Ascending aorta (tissue), 2 donors: ENCODE measurements at regions not wholly inside any gene's neighbourhood (a gene's known extent, or its start where the extent isn't known, plus 50 kb on each side); places are given as distances from the start of the nearest gene placed in this dataset.

Experiments
- DNase-seq, 2 donors: peaks; one replicate each; pipeline ENCODE4 v3.0.0-alpha.2; 2019; ENCODE audit warnings: low spot score in 2 of 2
- H3K27ac ChIP-seq, 2 donors: fragments of 200-600 bp; sonication (generic); one replicate each; pipeline ENCODE4 v1.5.1; 2016 to 2017; ENCODE audit warnings: mild to moderate bottlenecking in 1 of 2
- H3K27me3 ChIP-seq: fragments of 200-600 bp; sonication (generic); one replicate; pipeline ENCODE4 v1.5.1; 2017
- H3K36me3 ChIP-seq, 2 donors: fragments of 200-600 bp; sonication (generic); one replicate each; pipeline ENCODE4 v1.5.1; 2016
- H3K4me1 ChIP-seq, 2 donors: fragments of 200-600 bp; sonication (generic); one replicate each; pipeline ENCODE4 v1.5.1; 2016 to 2017; ENCODE audit warnings: mild to moderate bottlenecking in 1 of 2
- H3K4me3 ChIP-seq, 2 donors: fragments of 200-600 bp; sonication (generic); one replicate each; pipeline ENCODE4 v1.5.1; 2016 to 2017; ENCODE audit warnings: mild to moderate bottlenecking in 1 of 2
- H3K9me3 ChIP-seq, 2 donors: fragments of 200-600 bp; sonication (generic); one replicate each; pipeline ENCODE4 v1.5.1; 2016
- intact Hi-C: fragments of 100-400 bp; cut with DNase I; formaldehyde crosslinking; loops from one replicate; pipeline ENCODE4 v1.15.1; 2023
- TF ChIP-seq, protein P1 (sequence below), 3 experiments: fragments of 200-600 bp in 2 of 3; fragments of 450-650 bp in 1 of 3; sonication (generic) in 2 of 3; IDR thresholded peaks; one replicate each; pipeline ENCODE4 v1.5.1; 2016 to 2019; ENCODE audit warnings: antibody characterized with exemption in 3 of 3, mild to moderate bottlenecking in 1 of 3, moderate library complexity in 1 of 3

DNA sequence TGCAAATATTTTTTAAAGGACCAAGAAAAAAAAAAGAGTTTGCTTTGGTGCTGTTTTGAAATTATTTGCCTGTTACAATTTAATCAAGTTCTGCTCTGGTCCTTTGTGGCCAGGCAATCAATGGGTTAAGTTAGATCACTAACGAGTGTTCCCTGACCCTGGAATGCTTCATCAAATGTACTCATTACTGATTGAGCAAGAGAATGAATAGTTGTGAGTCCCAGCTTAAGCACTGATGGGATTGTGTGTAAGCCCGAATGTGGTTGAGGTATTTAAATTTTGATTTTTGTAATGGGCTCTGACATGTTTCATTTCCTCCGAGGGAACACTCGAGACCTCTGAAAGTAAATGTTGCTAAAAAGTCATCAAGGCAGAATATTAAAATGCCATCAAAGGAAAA lies 699.1 kb downstream of the MCTP2 start:
- H3K4me3 ChIP-seq = no peak overlapping the region
- TF ChIP-seq, protein P1, sequence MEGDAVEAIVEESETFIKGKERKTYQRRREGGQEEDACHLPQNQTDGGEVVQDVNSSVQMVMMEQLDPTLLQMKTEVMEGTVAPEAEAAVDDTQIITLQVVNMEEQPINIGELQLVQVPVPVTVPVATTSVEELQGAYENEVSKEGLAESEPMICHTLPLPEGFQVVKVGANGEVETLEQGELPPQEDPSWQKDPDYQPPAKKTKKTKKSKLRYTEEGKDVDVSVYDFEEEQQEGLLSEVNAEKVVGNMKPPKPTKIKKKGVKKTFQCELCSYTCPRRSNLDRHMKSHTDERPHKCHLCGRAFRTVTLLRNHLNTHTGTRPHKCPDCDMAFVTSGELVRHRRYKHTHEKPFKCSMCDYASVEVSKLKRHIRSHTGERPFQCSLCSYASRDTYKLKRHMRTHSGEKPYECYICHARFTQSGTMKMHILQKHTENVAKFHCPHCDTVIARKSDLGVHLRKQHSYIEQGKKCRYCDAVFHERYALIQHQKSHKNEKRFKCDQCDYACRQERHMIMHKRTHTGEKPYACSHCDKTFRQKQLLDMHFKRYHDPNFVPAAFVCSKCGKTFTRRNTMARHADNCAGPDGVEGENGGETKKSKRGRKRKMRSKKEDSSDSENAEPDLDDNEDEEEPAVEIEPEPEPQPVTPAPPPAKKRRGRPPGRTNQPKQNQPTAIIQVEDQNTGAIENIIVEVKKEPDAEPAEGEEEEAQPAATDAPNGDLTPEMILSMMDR (IDR thresholded peaks at IDR 0.05) = no peak
- no peaks in the 10 kb centered on the region for H3K9me3 ChIP-seq
- H3K27ac ChIP-seq = no peak overlapping the region
- no peaks in the 10 kb centered on the region for H3K36me3 ChIP-seq
- no peaks in the 10 kb centered on the region for H3K27me3 ChIP-seq
- intact Hi-C loops = no loop called here
- peaks cover 0 to 3% of the 10 kb centered on the region in 2 donors for H3K4me1 ChIP-seq
- no peak for DNase-seq

GRCh38 chr15:94930960-94931359 lies 699.6 kb downstream of the MCTP2 start:
- intact Hi-C loops = no loop called here
- Histone ChIP-seq H3K4me3 (no peak overlapping the region), H3K27ac (no peak overlapping the region), H3K27me3 (no peaks in the 10 kb centered on the region), H3K36me3 (no peaks in the 10 kb centered on the region), H3K9me3 (no peaks in the 10 kb centered on the region), H3K4me1 (no peaks in the 10 kb centered on the region)
- TF ChIP-seq, protein P1 (IDR thresholded peaks at IDR 0.05) = no peak
- DNase-seq = no peak

GRCh38 chr15:94934440-94934839 lies 703.1 kb downstream of the MCTP2 start:
- Histone ChIP-seq H3K9me3 (no peaks in the 10 kb centered on the region), H3K4me1 (no peaks in the 10 kb centered on the region), H3K27ac (no peak overlapping the region), H3K27me3 (no peaks in the 10 kb centered on the region), H3K36me3 (no peaks in the 10 kb centered on the region), H3K4me3 (no peak overlapping the region)
- DNase-seq = no peak
- intact Hi-C loops = no loop called here
- TF ChIP-seq, protein P1 (IDR thresholded peaks at IDR 0.05) = no peak

- Histone ChIP-seq H3K27ac (no peak overlapping the region), H3K9me3 (no peaks in the 10 kb centered on the region), H3K4me1 (no peaks in the 10 kb centered on the region), H3K36me3 (no peaks in the 10 kb centered on the region), H3K27me3 (no peaks in the 10 kb centered on the region), H3K4me3 (no peak overlapping the region)
- intact Hi-C loops = no loop called here
- TF ChIP-seq, protein P1 (IDR thresholded peaks at IDR 0.05) = no peak
- DNase-seq = no peak
Measured at GRCh38 chr15:94937242-94937641, 705.9 kb downstream of the MCTP2 start.

GRCh38 chr15:94943888-94944287 lies 712.5 kb downstream of the MCTP2 start:
- no peaks in the 10 kb centered on the region for H3K27me3 ChIP-seq
- TF ChIP-seq, protein P1 (IDR thresholded peaks at IDR 0.05) = no peak
- intact Hi-C loops = no loop called here
- no peak overlapping the region for H3K4me3 ChIP-seq
- H3K27ac ChIP-seq = no peak overlapping the region
- H3K4me1 ChIP-seq = no peaks in the 10 kb centered on the region
- no peaks in the 10 kb centered on the region for H3K36me3 ChIP-seq
- H3K9me3 ChIP-seq = peaks cover 0 to 1% of the 10 kb centered on the region in 2 donors
- no peak for DNase-seq

- Histone ChIP-seq H3K4me1 (no peaks in the 10 kb centered on the region), H3K27ac (no peak overlapping the region), H3K27me3 (no peaks in the 10 kb centered on the region), H3K9me3 (peaks cover 0 to 6% of the 10 kb centered on the region in 2 donors), H3K4me3 (no peak overlapping the region), H3K36me3 (no peaks in the 10 kb centered on the region)
- TF ChIP-seq, protein P1 (IDR thresholded peaks at IDR 0.05) = no peak
- intact Hi-C loops = no loop called here
- no peak for DNase-seq
Measured at GRCh38 chr15:94951538-94951937, 720.2 kb downstream of the MCTP2 start.
